Cardiac fibroblast (primary cell): ENCODE measurements at regions not wholly inside any gene's neighbourhood (a gene's known extent, or its start where the extent isn't known, plus 50 kb on each side); places are given as distances from the start of the nearest gene placed in this dataset.
A peak's percentile ranks its signal among the peaks of the same experiment; 100 is the strongest.
"Not testable (repeated sequence)": the region's sequence is repeated elsewhere in the genome, so short reads cannot be mapped to it uniquely, and the experiment has no call there.

Experiments
- DNase-seq, 2 donors: peaks; one replicate each; pipeline versions ENCODE4 v3.0.0 to v3.0.0-alpha.2; 2010; ENCODE audit warnings: low read depth in 2 of 2
- H3K4me3 ChIP-seq, 2 donors: replicated peaks in 1 of 2; 1 replicate in 1 of 2; 2 replicates in 1 of 2; pipeline ENCODE4 v1.5.1; 2011; ENCODE audit warnings: low read depth in 2 of 2, low read length in 2 of 2, mild to moderate bottlenecking in 2 of 2, moderate library complexity in 1 of 2
- TF ChIP-seq, protein P1 (sequence below): IDR thresholded peaks from one replicate; pipeline ENCODE4 v1.5.1; 2011; ENCODE audit warnings: low read depth, mild to moderate bottlenecking, low read length, inconsistent platforms

DNA sequence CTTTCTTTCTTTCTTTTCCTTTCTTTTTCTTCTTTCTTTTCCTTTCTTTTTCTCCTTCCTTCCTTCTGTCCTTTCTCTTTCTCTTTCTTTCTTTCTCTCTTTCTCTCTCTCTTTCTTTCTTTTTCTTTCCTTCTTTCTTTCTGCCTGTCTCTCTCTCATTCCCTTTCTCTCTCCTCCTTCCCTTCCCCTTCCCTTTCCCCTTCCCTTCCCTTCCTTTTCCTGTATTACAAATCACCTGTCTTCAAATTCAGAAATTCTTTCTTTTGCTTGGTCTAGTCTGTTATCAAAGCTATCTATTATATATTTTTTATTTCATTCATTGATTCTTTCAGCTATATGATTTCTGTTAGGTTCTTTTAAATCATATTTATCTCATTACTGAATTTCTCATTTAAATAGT lies 315.2 kb upstream of the NOX3 start:
- no peak for DNase-seq
- H3K4me3 ChIP-seq = no peak overlapping the region
- TF ChIP-seq, protein P1, sequence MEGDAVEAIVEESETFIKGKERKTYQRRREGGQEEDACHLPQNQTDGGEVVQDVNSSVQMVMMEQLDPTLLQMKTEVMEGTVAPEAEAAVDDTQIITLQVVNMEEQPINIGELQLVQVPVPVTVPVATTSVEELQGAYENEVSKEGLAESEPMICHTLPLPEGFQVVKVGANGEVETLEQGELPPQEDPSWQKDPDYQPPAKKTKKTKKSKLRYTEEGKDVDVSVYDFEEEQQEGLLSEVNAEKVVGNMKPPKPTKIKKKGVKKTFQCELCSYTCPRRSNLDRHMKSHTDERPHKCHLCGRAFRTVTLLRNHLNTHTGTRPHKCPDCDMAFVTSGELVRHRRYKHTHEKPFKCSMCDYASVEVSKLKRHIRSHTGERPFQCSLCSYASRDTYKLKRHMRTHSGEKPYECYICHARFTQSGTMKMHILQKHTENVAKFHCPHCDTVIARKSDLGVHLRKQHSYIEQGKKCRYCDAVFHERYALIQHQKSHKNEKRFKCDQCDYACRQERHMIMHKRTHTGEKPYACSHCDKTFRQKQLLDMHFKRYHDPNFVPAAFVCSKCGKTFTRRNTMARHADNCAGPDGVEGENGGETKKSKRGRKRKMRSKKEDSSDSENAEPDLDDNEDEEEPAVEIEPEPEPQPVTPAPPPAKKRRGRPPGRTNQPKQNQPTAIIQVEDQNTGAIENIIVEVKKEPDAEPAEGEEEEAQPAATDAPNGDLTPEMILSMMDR = no peak

DNA sequence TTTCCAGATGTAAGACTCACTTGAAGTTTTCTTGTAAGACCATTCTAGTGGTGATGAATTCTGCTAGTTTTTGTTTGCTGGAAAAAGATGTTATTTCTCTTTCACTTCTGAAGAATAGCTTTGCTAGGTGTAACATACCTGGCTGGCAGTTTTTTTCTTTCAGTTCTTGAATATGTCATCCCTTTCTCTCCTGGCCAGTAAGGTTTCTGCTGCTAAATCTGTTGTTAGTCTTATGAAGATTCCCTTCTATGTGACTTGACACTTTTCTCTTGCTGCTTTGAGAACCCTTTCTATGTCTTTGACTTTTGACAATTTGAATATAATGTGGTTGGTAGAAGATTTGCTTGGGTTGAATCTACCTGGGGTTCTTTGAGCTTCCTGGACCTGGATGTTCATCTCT lies 314.7 kb upstream of the NOX3 start:
- DNase-seq = no peak
- TF ChIP-seq, protein P1 = no peak
- no peak overlapping the region for H3K4me3 ChIP-seq

DNA sequence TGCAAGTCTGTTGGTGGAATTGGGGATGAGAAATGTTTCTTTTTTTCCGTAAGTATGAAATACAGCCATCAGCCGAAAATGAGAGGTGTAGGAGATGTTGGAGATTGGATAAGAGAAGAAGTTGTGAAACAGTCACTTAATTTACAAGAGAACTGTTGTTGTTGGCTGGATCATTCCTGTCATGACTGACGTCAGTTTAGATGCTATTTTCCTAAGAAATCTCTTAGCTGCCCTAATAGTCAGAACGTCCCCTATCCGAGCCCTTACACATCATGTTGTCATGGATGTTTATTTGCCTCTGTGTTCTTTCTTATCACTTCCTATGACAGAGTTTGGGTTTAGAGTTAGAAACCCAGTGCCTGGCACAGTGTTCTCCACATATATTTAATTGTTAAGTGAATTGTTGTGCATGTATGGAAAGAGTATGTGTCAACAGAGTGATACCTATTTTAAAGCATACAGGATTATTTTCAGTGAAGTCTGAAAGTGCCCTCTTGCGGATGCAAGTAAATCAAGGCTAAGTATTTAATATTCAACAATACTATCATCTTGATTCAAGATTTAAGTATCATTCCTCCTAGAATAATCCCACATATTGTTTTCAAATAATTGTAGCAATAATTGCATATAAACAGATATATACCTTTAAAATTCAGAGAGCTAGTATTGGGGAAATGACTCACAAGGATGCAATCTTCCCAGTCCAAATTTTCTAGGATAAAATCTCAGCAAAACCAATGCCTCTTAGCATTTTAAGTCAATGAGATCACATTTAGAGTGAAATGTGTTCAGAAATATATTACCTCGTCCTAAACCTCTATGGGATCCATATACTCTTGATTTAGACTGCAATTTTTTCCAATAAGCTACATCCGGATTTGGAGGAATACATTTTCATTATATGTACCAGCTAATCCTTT lies 309.9 kb upstream of the NOX3 start:
- TF ChIP-seq, protein P1 = no peak
- DNase-seq = peak; percentile 71 to 80
- no peak overlapping the region for H3K4me3 ChIP-seq

DNA sequence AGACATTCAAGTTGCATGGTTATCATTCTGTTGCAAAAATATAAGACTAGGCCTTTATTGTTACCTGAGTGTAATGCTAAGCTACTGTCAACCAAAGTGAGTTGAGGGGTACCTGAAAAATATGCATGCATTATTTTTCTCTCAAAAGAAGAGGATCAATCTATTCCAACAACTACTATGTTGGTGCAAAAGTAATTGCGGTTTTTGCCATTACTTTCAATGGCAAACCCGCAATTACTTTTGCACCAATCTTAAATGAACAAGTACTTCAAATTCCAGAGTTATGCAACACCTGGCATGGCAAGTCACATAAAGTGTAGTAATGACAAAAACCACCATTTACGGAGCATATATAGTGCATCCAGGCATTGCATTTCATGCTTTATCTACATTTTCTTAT lies 307.0 kb upstream of the NOX3 start:
- TF ChIP-seq, protein P1 = no peak
- DNase-seq = no peak
- no peak overlapping the region for H3K4me3 ChIP-seq

DNA sequence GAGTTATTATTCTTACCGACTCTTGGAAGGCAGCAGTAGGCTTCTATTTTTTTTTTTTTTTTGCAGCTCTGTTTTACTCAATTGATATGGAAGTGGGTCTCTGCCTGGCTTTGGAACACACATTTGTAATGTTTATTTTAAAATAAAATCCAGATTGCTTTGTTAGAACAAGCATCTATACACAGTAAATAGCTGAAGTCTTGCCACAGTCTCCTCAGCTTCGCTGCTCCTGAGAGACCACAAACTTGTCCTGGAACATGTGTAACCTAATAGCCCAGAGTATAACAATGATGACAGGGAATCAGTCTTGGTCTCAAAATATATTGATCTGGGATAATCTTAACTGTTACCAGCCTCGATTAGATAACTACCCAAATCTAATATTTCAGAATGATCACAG lies 299.8 kb upstream of the NOX3 start:
- TF ChIP-seq, protein P1 = no peak
- no peak for DNase-seq
- H3K4me3 ChIP-seq = no peak overlapping the region

DNA sequence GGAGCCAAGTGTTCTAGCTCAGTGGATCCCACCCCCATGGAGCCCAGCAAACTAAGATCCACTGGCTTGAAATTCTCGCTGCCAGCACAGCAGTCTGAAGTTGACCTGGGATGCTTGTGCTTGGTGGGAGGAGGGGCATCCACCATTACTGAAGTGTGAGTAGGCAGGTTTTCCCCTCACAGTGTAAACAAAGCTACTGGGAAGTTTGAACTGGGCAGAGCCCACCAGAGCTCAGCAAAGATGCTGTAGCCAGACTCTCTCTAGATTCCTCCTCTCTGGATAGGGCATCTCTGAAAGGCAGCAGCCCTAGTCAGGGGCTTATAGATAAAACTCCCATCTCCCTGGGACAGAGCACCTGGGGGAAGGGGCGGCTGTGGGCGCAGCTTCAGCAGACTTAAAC lies 293.1 kb upstream of the NOX3 start:
- not testable (repeated sequence) for DNase-seq, H3K4me3 ChIP-seq

DNA sequence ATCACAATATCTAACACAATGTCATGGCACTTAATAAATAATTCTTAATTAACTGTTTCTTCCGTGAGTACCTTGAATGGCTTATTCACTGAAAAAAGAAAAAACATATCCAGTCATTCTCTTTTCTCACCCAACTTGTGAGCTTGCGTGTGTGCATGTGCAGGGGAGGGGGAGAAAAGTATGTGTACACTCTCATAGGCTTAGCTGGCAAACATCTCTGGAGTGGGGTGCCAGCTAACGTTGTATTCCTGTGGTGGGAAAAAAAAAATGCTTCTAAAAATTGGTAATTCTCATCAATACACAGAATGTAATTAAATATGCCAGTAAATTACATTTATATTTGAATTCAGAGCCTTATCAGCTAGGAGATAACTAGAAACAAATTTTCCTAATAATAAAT lies 291.9 kb upstream of the NOX3 start:
- no peak for DNase-seq
- TF ChIP-seq, protein P1 = no peak
- no peak overlapping the region for H3K4me3 ChIP-seq
